ENCODE measurements at regions not wholly inside any gene's neighbourhood (a gene's known extent, or its start where the extent isn't known, plus 50 kb on each side); places are given as distances from the start of the nearest gene placed in this dataset.

DNA sequence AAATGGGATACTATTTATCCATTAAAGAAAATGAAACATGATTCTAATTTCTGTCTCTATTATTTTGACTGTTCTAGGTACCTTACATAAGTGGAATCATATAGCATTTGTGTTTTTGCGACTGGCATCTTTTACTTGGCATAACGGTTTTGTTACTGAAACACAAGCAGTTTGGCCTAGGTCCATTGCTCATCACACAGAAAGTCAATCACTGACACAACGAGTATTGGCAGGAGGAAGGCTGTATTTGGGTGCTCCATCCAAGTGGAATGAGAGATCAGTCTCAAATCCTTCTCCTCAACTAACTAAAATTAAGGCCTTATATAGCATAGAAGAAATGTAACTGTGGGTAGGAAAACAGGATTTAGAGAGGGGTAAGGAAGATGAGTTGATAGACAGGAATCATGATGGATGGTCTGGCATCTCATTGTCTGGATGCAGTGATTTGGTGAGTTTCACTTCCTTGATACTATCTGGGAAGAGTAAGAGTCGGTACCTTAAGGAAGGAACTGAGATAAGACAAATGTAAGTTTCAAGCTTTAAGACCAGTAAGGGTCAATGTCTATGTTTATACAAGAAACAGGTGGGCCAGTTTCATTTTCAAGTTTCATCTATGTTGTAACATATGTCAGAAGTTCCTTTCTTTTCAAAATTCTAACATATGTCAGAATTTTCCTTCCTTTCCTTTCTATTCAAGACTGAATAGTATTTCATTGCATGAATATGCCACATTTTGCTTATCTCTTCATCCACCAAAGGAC lies 276.9 kb upstream of the RAB6C start:
- DNase-seq: no peak

- no peak for DNase-seq
Observed at GRCh38 chr2:129705085-129705484, 274.4 kb upstream of the RAB6C start.

GRCh38 chr2:129707800-129708199 lies 271.7 kb upstream of the RAB6C start:
- no peak for DNase-seq

- DNase-seq: no peak
Observed at GRCh38 chr2:129708221-129708967, 271.1 kb upstream of the RAB6C start.

DNA sequence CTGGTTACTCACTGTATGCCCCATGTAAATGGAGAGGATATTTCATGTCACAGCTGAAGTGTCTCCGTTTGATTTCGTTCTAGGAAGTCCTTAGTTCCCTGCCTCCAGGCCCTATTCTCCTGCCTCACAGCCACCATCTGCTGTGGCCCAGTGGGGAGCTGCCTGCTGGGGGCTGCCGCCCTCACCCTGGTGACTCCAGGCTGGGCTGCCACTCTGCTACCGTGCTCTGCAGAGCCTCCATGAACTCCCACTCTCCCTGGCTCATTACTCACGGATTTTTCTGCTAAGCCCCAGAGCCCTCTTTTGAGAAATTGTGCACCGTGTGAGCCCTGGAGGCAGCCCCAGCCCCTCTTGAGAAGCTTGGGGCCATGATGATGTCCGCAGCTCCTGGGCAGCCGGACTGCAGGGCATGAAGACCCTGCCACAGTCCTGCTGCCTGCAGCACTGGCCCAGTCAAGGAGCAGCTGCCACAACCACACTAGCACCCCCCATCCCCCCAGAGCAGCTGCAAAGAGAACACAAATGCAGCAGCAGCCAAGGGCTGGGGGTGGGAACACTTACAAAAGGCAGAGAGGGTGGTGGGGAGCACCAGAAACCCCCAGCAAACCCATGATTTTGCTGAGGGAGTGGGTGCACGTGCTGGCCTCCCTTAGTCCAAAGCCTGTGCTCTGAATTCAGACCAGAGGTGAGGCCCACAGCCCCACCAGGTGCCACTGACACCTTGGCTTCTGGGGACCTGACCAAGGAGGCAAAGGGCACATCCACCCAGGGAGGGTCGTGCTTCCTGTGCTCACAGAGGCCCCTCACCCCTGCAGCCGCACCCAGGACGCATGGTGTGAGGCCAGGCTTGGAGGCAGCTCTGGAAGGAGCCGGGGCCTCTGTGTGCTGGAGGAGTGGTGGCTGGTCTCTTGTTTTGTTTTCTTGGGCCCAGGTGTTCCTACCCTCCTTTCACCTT lies 270.2 kb upstream of the RAB6C start:
- no peak for DNase-seq

GRCh38 chr2:129709956-129710598 lies 269.4 kb upstream of the RAB6C start:
- no peak for DNase-seq

GRCh38 chr2:129710670-129711495 lies 268.6 kb upstream of the RAB6C start:
- DNase-seq: no peak

DNA sequence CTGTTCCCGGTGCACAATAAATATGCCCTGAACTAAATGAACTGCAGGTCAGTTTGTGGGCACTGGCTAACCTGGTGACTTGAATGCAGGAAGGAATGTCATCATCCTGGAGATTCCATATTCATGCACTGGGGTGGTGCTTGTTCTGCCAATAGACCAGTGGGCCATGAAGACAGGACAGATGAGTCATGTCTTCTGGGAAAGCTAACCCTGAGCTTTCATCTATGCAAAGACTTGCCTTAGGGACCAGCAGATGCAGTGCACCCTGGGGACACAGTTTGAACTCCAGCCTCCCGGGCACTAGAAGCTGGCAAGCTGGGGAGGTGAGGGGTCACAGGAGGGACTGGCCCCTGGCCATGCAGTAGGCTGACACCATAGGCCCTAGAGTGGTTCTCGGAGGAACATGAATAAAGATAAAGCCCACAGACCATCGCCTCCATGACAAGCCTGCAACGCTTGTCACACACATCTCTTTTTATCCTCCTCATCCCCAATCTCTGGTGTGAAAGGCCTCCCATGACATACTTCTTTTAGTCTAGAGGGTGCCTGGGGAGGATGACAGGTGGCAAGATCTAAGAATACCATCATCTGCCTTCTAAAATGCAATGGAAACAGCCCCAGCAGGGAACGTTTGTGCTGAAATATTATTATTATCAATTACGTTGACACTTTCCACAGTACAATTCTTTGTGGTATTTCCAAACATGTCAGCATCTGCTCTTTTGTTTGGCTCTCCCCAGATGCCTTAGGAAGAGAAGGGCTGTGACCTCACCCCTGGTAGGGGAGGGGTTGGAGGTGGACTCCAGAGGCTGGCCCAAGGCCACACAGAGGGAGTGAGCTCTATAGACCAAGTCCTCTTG lies 267.4 kb upstream of the RAB6C start:
- DNase-seq: no peak

DNA sequence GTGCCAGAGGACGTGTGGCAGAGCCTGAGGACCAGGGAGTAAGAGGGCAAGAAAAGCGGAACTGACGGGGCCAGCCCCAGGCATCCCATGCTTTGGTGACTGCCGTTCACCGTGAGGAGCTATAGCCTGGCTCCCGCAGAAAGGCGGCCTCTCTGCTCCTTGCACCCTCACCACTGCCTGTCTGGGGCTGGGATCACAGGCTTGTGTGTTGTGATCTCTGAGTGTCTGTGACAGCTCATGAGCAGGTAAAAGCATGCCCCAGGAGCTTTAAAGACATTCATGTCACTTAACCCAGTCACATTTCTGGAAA lies 266.8 kb upstream of the RAB6C start:
- no peak for DNase-seq

- DNase-seq: no peak
Observed at GRCh38 chr2:129713337-129713736, 266.1 kb upstream of the RAB6C start.

DNA sequence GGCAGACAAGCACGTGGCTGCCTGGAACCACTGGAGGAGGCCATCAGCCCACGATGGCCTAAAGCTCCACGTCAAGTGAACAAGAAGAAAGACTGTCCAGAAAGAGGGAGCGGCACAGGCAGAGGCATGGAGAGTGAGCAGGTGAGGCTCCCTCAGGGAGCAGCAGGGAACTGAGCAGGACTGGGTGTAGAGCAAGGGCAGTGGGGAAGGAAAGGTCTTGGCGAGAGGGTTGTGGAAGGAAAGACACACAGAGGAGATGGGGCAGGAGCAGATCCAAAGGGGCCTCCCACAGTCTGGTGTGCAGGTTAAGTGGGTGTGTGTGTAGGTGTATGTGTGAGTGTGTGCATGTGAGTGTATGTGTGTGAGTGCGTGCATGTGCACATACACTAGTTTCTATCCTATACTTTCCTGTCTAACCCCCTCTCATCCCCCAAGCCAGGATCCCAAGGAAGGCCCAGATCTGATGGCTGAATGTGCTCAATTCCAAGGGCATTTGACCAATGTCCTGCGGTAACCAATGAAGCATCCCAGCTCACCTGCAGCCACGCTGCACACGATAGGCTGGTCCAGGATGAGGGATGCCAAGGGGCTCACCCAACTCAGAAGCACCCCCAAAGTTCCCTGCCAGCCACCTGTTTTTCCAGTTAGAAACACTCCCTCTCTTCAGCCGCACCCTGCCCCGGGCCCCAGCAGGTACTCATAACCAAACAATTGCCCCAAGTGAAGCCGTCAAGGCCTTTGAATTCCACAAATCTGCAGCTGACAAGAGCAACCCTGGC lies 262.5 kb upstream of the RAB6C start:
- no peak for DNase-seq

GRCh38 chr2:129717560-129718130 lies 261.8 kb upstream of the RAB6C start:
- DNase-seq: peak; percentile 65

GRCh38 chr2:129719335-129719734 lies 260.1 kb upstream of the RAB6C start:
- DNase-seq: no peak

GRCh38 chr2:129720360-129720759 lies 259.1 kb upstream of the RAB6C start:
- DNase-seq: no peak

DNA sequence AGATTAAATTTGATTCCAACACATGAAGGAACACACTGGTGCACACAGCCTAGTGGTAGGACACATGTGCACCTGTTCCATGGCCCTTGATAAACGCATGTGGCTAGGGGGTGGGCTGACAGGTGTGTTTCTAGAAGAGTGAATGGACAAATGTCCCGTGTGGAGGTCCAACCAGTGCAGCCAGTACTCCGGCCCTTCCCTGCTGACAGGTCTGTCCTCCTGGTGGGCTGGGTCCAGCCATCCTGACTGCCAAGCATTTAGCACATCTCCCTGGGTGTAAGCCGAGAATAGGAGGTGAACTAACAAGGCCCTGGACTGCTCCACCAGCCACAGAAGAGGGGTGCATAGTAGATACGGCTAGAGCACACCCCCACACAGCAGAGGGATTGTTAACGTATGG lies 258.7 kb upstream of the RAB6C start:
- DNase-seq: no peak

- DNase-seq: no peak
Observed at GRCh38 chr2:129721236-129721635, 258.2 kb upstream of the RAB6C start.

DNA sequence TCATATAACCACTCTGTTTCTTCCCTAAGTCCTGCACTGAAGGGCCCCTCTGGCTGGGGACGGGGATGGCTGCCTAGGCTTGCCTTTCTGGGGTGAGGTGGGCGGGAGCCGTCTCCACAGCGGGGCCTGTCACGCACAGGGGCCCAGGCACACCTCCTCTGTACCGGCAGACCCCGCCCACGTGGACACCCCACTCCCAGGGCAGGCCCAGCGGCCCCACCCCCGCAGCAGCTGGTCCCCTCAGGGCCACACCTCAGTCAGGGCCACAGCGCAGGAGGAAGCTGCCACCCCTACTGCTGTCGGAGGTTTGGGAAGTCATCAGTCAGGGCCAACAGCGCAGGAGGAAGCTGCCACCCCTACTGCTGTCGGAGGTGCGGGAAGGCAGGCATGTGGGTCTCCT lies 257.6 kb upstream of the RAB6C start:
- no peak for DNase-seq

GRCh38 chr2:129722306-129723019 lies 257.0 kb upstream of the RAB6C start:
- DNase-seq: no peak
